ENCODE measurements at regions not wholly inside any gene's neighbourhood (a gene's known extent, or its start where the extent isn't known, plus 50 kb on each side); places are given as distances from the start of the nearest gene placed in this dataset.
"Not testable (repeated sequence)": the region's sequence is repeated elsewhere in the genome, so short reads cannot be mapped to it uniquely, and the experiment has no call there.

DNA sequence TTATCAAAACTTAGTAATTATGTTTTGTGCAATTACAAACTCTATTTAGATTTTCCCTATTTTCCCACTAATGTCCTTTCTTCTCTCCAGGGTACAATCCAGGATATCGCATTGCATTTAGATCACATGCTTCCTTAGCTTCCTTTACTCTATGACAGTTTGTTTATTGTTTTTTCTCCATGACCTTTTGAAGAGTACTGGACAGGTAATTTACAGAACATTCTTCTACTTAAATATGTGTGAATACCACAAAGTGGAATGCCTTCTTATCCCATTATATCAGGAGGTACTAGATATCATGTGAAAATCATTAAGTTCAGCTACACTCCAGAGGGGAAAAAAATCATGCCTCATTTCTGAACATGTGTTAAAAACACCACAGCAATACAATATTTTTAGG, 776.6 kb upstream of the CDH9 start:
- DNase-seq, result no peak

DNA sequence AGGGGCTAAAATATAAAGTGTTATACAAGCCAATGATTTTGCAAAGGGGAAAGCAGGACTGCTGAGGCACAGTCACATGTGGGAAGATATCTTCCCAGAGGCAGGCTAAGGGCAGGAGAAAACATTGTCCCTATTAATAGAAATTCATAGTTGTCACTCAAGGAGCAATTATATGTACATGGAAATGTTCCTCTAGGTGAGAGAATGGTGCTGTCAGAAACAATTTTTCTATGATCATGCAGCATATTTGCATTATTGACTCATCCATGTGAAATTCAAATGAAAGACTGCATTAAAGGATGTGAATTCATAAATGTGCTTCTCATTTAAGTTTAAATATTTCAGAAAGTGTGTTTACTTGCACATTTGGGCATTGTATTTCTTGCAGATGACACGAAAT, 775.9 kb upstream of the CDH9 start:
- DNase-seq, result no peak

DNA sequence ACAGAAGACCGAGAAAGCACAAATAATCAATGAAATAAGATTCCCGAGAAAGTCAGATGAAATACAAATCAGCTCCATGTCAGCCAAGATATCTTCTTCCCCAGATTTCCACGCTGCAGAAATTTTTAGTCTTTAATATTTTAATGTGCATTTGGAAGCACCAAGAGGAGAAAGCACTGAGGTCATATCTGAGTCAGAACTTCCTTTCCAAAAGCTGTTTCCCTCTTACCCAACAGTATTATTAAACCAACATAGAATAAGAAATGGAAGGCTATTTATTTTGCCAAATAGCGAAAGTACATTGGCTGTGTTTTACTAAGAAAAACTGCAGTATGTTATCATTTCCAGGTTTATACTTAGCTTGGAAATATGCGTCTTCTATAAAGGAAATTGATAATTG, 772.1 kb upstream of the CDH9 start:
- DNase-seq, result no peak

DNA sequence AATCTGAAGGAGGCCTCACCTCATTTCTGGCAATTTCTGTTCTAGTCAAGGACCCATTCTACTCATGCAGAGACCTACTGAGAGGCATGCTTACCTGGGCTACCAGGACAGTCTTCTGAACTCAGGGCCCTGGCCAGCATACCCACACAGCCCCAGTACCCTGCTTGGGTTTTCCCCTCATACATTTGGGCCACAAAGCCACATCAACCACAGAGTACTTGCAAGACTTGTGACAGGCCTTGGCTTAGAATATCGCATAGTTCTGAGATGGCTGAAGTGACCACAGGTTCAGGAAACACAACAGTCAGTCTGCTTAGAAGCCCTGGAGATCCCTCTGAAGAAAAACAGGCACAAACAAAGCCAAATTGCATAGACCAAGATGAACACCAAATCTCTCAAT, 758.8 kb upstream of the CDH9 start:
- no peak for DNase-seq

DNA sequence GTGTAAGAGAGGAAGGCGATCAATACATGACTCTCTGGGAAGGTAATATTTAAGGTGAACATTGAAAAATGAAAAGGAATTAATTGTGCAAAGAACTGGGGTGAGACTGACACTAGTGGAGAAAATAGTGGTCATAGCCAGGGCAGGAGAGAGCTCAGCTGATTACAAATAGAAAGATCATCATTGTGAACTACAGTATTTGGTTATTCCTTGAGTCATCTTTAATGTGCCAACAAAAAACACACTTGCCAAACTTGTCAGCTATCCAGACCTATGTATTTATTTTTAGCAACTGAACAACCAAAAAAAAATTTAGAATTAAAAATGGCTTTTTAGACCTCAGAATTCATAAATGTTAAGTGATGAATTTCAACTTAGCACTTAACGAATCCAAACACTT, 749.8 kb upstream of the CDH9 start:
- DNase-seq, result no peak

DNA sequence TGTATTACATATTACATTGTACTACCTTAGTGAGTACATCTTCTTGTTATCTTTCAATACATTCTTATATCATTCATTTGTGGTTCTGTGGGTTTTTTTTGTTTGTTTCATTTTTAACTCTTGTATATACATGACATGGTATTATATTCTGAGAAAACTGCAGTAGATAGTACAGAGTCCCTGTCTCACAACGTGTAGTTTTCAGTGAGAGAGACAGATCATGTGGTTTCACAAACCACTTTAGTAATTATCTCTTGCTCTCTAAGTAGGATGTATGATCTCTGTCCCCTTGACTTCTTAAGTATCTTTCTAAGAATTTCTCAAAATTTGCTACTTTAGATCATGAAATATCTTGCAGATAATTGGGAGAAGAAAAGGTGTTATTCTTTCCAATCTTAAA, 745.9 kb upstream of the CDH9 start:
- no peak for DNase-seq

DNA sequence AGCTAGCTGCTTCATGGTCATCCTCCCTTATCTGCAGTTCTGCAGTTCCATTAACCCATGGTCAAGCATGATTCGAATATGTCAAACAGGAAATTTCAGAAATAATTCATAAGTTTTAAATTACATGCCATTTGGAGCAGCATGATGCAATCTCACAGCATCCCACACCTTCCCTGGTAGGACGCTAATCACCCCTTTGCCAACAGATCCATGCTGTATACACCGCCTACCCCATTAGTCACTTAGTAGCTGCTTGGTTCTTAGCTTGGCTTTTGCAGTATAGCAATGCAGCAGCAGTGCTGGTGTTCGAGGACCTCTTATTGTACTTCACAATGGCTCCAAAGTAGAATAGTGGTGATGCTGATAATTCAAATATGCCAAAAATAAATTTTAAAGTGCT, 739.7 kb upstream of the CDH9 start:
- DNase-seq, result no peak

DNA sequence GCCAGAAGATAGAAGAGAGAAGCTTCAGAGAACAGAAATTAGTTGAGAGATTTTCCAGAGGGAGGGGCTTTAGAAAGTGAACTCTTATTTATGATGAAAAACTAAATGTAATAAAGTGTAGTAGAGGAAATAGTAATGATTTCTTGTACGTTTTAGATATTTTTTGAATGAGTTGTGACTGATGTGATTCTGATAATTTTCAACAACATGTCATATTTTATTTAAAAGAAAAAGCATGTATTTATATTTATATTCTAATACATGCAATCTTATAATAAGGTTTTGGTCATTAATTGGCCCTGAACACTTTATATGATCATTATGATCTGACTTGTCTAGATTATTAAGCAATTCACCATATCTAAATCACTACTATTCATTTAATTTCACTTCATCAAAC, 735.2 kb upstream of the CDH9 start:
- DNase-seq, result no peak

DNA sequence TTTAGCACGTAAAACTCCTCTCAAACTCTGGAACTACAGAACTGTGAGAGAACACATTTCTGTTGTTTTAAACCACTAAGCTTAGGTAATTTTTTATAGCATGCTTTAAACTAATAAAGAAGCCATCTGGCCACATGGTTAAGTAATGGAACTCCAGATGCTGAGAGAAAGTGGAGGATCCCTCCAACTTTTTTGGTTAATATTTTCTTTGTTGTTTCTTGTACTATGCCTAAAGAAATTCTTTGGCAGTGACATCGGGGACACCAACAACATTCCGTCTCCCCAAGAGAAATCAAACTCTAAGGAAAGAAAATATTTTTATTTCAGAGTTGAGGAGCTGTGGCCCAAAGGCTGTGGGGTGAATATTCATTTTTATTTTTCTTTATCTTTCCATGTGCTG, 734.8 kb upstream of the CDH9 start:
- DNase-seq, result no peak

DNA sequence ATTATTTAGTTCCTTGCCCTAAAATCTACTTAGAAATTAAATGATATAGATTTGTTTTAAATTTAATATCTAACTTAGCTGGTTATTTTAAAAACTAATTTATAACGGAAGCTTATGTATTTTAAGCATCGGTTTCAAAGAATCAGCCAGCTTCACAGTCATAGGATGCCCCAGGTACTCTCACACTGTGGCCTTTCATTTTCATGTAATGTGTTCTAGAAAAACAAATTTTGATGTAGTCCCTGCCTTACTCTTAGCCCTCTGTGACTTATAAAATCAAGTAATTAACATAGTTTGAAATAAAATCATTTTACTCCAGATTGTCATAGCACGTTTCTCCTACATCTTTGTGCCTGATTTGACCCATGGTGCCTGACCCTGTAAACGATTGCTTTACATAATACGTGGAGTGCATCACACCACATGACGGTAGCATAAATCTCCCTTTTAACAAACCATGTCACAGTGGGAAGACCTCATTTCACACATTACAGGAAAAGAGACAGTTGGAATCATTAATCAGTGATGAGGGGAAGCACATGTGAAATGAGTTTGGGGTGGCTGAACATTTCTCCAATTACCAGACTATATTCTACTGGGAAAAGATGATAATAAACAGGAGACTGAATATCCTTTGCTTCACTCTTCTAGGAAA, 731.5 kb upstream of the CDH9 start:
- DNase-seq, result no peak

DNA sequence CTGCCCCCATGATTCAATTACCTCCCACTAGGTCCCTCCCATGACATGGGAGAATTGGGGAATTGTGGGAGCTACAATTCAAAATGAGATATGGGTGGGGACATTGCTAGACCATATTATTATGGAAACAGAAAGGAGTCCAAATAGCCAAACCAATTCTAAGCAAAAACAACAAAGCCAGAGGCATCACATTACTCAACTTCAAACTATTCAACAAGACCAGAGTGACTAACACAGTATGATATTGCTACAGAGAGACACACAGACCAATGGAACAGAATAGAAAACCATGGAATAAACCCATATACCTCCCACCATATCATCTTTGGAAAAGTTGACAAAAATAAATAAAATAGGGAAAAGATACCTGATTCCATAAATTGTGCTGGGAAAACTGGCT, 710.5 kb upstream of the CDH9 start:
- no peak for DNase-seq

DNA sequence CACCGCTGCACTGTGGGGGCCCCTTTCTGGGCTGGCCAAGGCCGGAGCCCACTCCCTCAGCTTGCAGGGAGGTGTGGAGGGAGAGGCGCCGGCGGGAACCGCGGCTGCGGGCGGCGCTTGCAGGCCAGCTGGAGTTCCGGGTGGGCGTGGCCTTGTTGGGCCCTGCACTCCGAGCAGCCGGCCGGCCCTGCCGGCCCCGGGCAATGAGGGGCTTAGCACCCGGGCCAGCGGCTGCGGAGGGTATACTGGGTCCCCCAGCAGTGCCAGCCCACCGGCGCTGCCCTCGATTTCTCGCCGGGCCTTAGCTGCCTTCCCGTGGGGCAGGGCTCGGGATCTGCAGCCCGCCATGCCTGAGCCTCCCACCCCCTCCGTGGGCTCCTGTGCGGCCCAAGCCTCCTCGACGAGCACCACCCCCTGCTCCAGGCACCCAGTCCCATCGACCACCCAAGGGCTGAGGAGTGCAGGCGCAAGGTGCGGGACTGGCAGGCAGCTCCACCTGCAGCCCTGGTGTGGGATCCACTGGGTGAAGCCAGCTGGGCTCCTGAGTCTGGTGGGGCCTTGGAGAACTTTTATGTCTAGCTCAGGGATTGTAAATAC, 705.1 kb upstream of the CDH9 start:
- not testable (repeated sequence) for DNase-seq

DNA sequence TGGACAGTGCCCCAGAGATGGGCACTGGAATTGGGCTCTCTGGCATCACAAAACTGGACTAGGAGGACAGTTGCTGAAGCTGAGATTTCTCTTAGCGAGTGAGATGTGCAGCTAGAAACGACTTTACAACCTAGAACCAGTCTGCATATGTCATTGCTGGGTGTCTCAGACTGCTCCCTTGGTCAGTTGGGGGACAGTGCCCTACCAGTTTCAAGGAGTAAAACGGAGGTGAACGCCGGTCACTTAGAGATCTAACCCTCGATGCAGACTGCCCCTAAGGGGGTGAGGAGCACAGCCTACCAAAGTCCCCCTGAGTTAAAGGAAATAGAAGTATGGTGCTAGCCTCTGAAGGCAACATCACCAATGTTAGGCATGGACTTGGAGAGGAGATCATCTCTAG, 704.4 kb upstream of the CDH9 start:
- DNase-seq, result no peak

DNA sequence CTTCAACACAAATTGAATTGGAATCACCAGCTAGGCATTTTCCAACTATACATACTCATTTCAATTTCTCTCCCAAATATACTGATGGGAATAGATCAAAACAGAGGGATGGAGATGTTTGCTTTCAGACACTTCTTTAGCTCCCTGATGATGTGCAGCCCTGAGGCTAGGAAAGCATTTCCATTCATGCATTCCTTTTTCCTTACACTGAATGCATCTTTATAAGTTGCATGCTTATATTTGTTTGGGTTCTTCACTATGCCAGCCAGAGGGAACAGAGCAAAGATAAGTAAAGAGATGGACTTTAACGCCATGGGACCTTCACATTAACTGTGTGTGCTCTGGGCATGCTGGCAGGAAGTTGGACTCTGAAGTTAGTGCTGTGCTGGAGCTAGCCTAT, 696.5 kb upstream of the CDH9 start:
- no peak for DNase-seq

DNA sequence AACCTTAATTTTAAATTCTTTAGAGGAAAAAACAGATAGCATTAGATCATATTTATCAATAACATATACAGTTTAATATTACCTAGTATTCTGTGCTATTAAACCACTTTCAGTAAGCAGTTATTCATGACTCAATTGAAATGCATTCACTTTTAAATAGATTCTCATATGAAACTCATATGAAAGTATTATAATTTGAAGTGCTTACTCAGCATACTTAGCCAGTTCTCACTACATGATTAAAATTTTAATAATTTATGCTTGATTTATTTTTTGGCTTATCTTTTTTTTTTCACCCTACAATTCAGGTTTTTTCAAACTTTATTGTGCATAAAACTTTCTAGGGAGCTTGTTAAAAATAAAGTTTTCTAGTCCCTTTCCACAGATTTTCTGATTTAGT, 694.9 kb upstream of the CDH9 start:
- DNase-seq, result no peak

DNA sequence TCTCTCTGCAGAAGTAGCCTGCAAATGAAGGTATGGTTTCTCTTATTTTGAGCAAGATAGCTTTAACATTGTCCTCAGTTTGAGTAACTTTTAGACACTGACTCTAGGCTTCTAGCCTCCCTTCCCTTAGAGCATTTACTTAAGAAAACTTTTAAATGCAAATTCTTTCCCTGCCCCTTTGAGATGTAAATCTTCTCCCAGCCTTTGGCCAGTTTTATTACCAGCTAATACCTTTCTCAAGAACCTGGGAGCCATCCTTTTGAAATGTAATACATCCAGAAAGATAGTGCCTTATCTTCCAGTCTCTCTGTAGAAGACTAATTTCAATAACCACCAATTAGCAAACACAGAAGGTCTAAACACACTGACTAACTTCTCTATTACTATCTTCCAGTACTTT, 688.9 kb upstream of the CDH9 start:
- no peak for DNase-seq

DNA sequence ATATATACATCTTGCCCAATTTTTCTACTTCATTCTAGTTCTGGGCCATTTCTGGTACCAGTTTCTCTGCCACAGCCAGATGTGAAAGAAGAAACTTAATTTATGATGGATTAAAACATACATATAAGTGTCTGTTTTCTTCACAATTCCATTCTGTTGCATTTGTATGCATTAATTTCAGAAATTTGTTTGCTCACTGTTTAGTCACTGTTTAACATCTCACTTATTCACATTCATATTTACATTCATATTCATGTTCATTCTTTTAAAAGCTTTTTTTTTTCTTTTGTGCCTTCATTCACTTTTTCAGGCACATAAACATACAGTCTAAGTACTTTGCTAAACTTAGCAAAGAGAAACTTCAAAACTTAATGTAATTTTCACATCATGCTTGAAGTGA, 684.0 kb upstream of the CDH9 start:
- DNase-seq, result no peak

DNA sequence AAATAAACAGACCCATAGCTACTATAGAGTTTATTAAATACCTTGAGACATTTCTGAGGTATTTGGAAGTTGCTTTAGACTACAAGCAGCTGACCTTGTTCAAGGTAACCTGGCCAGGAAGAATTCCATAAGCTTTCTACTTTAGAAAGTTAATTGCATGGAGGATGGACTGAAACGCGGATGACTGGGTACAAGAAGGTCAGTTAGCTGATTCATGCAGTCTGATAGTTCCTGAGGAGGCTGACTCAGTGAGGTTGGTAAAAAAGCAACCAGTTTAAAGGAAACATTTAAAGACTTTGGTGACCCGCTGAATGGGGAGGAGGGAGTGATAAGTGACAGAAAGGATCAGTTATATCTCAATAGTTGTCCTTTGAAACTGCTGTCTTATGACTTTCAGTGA, 670.1 kb upstream of the CDH9 start:
- DNase-seq, result no peak

DNA sequence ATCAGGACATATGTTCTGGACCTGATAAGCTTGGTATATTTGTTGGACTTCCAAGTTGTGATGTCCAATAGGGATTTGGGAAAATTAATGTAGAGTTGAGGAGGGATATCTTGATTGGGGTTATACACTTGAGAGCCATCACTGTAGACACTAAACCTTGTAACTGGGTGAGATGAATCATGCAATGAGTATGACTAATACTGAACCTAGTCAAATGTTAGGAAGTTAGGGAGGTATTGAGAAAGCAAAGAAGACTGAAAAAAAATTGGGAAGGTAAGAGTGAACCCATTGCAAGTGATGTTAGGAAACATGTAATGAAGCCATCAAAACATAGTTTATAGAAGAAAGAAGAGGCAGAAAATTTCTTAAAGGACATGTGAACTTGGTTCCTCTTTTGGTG, 668.4 kb upstream of the CDH9 start:
- DNase-seq, result no peak

DNA sequence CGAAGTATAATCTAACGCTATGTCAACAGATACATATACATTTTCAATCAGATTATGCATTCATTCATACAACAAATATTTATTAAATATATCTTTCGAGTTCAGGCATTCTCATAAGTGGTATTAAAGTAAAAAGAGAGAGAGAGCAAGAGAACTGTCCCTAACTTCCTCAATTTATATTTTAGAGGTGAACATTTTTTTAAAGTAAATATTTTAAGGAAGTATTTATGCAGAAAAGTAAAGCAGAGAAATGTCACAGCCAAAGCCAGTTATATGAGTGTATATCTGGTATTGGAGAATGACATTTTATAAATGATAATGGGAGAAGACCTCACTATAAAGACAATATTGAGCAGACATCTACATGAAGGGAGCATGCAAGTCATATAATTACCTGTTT, 667.3 kb upstream of the CDH9 start:
- no peak for DNase-seq

DNA sequence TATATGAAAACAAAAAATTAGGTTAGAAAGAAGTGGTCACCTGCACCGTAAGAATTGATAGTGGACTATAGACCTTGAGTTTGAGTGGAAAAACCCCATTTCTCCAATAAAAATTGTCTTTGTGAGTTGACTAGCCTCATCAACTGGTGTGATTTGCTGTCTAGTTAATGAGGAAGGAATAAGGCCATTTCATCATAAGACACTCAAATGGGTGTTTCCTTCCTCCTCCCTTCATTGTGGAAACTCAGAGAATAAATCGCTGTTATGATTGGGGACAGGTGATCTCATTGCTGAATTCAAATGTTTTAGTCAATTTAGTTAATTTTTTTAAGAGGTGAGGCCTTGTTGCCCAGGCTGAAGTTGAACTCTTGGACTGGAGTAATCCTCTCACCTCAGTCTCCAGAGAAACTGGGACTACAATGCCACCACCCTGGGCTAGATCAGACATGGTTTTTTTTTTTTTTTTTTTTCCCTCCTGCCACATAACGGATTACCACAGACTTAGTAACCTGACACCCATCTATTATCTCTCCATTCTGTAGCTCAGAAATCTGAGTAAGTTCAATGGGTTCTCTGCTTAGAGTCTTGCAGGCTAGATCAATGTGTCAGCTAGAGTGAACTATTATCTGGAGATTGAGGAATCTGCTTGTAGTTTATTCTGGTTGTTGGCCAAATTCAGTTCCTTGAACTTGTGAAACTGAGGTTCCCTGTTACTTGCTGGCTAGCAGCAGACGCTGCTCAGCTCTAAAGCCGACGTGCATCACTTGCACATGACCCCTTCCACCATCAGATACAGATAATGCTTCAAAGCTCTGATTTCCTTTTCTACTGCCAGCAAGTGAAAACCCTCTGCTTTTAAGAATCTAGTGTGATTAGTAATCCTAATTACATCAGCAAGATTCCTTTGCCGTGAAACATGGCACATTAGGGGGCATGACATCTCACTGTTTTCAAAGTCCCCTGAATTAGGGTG, 663.8 kb upstream of the CDH9 start:
- peak; percentile 37 for DNase-seq

DNA sequence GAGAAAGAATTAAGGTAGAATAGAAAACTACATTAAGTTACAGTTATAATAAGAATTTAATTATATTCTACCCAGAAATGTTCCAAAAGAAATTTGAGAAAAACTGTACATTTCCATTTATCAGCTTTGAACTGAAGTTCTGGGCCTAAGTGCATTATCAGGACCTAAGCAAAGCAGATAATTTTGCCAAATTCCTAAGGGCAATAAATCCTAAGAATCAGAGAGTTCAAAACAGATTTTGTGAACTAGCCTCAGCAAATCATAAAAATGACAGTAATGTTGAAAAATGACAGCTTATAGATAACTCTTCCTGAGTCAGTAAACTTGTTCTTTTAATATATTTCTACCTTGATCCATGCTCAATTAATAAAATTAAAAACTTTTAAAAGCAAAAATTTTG, 662.1 kb upstream of the CDH9 start:
- no peak for DNase-seq

DNA sequence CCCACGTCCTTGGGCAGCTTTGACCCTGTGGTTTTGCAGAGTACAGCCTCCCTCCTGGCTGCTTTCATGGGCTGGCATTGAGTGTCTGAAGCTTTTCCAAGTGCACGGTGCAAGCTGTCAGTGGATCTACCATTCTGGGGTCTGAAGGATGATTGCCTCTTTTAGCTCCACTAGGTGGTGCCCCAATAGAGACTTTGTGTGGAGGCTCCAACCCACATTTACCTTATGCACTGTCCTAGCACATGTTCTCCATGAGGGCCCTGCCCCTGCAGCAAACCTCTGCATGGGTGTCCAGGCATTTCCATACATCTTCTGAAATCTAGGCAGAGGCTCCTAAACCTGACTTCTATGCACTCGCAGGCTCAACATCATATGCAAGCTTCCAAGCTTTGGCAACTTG, 644.2 kb upstream of the CDH9 start:
- no peak for DNase-seq

DNA sequence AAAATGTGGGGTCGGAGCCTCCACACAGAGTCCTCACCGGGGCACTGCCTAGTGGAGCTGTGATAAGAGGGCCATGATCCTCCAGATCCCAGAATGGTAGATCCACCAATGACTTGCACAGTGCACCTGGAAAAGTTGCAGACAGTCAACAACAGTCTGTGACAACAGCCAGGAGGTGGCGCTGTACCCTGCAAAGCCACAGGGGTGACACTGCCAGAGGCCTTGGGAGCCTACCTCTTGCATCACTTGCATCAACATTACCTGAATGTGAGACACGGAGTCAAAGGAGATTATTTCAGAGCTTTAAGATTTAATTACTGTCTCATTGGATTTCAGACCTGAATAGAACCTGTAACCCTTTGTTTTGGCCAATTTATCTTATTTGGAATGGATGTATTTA, 614.1 kb upstream of the CDH9 start:
- DNase-seq, result no peak
